NOMO-1 treated with dmso at 0.1 percent for 144 hours (cell line): ENCODE measurements at regions not wholly inside any gene's neighbourhood (a gene's known extent, or its start where the extent isn't known, plus 50 kb on each side); places are given as distances from the start of the nearest gene placed in this dataset.
"Not testable (repeated sequence)": the region's sequence is repeated elsewhere in the genome, so short reads cannot be mapped to it uniquely, and the experiment has no call there.

Source experiments
- DNase-seq: peaks from one replicate; lab custom pipeline; 2025; ENCODE audit not compliant: unreplicated experiment; lab: John Stamatoyannopoulos, UW

DNA sequence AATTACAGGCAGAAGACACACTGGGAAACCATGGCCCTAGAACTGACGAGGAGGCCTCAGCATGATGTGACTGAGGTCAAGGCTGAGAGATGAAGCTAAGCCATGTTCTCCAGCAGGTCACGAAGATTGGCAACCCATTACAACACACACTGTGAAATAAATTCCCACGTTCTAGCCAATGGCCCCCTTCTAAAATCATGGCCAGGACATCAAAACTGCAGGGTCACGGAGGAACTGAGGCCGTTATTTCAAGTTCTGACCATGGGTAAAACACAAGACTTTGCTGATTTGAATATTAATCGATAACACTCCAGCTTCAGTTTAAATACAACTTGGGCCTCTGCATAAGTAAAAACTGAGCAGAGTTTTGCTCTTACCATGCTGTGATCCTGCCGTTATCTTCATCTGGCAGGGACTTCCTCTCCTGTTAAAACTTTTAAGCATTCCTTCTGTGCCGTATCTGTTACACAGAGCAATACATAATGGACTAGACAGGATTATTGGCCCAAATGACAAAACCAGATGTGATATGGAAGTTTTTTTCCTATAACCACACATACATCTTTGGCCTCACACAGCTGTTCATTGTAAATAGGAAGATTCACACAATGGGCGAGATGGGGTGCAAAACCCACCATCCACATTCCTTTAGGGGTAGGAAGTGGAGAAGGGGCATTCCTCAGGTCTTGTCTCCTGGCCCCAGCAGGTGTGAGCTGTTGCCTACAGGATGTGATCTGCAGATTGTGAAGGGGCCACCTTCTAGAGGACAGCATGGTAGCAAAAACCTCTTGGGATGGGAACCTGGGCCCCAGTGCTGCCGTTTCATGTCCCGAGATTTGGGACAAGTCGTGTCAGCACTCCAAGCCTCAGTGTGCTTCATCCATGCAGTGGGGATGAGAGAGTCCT is 207.4 kb downstream of the OPA1 start:
- DNase-seq = no peak

GRCh38 chr3:193801097-193801496 is 208.1 kb downstream of the OPA1 start:
- DNase-seq = no peak

DNA sequence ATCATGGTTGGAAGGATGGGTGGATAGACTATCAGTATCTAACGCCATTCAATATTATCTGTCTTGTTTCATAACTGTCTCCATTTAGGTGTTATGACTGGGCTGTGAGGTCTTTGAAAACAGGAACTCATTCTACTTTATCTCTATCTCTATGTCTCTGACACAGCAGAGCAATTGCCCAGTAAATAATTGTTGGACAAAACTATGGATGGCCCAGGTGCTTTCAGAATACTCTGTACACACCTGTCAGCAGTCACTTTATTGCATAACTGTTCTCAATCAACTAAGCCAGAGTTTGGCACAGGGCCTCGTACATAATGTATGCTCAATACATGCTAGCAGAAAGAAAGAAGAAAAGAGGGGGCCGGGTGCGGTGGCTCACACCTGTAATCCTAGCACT is 210.3 kb downstream of the OPA1 start:
- no peak for DNase-seq

DNA sequence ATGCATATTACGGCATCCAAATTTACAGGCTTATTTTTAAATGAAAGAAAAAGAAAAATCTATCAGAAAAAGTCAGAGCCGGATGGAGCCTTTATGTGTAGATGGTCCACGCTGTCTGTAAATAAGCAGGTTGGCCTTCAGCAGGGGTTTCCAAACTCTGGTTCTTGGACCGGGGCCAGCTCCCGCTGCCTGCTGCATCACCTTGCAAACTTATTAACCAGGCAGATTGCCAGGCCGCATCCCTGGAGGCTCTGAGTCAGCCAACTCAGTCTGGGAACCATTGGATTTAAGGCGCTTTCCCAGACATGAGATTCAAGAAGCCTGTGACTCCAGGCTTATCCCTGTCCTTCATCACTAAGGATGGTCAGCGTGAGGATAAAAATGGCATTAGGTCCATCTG is 212.4 kb downstream of the OPA1 start:
- no peak for DNase-seq

- DNase-seq = no peak
These were observed 215.3 kb downstream of the OPA1 start for GRCh38 chr3:193808317-193808716.

- DNase-seq = no peak
These were observed 216.1 kb downstream of the OPA1 start for GRCh38 chr3:193809106-193809505.

DNA sequence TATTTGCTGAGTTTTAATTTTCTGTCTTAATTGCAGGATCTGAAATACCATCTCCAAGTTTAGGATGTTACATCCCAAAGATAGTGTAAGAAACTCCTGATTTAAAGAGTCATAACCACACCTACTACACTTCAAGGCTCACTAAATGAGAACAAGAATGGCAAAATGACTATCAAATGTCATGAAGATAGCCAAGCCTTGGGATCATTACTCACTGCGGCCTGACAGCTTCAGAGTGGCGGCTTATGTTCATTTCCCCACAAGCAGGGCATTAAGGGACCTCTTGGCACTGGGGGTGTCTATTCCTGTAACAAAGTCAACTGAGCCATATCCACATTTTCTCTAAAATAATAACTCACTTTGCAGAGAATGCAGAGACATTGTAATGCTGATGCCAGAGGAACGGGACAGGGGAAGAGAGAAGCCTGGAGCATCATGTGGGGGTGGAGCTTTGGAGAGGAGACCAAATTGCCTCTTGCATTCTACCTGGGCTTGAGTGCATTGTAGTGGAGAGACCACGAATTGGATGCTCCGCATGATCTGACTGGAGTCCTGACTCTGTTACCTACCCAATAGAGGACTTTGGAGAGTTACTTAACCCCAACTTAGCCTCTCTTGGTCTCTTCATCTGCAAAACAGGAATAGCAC is 219.2 kb downstream of the OPA1 start:
- no peak for DNase-seq

DNA sequence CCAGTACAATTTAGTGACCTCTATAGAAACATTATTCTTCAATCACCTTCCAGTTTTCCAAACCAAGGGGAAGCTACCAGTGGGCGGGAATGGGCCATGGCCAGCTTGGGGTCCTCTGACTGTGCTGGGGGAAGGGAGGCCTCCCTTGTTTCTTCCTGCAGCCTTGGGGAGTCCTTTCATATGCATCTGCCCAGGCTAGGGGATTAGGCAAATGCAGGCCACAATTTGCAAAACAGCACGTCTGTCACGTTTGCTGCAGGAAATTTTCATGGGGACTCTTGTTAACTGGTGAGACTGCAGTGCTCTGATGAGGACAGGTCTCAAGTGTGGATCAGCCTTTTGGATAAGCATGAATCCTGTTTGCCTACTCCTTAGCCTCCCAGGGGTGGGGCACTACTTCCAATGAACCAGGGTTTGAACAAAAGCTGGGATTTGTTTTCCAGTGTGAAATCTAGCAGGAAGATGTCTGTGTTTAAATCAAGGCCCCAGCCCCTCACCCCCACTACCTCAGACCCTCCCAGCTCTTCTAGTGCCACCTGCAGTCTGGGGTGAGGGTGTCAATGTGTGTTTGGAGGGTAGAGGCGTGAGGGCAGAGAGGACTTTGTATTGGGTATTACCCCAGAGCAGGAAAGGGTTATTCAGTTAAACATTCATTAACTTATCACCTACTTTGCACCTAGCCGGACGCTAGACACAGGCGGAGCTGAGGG is 219.9 kb downstream of the OPA1 start:
- DNase-seq = no peak

DNA sequence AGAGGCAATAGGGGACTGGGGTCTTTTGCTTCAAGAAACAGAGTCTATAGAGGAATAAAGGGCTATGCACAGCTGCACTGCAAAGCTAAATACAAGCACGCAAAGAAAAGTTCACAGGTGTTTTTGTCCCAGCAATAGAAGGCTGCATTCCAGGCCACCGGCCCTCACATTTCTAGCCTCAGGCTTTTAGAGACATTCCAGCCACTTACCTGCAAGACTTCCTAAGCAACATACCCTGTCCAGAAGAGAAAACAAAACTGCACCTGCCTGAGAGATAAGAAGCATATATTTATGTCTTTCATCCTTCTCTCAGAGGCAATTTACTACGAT is 220.5 kb downstream of the OPA1 start:
- DNase-seq = no peak

DNA sequence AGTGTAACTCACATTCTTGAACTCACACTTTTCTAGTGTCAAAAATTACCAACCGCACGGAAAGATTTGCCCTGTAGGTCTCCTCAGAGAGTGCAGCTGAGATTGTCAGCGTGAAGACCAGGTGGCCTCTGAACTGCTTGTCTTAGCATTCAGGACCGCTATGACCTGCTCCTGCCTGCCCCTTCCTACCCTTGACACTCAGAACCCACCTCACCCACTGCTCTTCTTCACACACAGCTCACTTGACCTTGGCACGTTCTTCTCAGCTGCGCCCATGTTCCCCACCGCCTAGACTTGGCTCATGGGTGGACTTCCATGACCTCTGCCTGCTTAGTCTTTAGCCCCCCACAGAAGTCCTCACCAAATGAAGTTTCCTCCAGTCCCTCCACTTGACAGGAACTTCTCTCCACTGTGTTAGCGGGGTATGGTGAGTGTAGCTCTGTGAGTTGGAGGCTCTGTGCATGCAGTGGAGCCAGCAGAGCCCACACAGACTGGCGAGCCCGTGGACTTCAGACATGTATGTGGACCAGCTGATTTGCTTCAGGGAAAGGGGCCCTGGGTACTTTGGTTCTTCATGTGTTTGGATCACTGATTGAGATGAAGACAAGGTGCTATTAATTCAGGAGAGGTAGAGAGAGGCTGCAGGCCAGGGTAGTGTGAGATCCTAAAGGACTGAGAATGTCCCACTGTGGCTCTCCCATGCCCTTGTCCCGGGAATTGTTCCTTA is 221.3 kb downstream of the OPA1 start:
- no peak for DNase-seq

GRCh38 chr3:193815246-193816027 is 222.4 kb downstream of the OPA1 start:
- no peak for DNase-seq

DNA sequence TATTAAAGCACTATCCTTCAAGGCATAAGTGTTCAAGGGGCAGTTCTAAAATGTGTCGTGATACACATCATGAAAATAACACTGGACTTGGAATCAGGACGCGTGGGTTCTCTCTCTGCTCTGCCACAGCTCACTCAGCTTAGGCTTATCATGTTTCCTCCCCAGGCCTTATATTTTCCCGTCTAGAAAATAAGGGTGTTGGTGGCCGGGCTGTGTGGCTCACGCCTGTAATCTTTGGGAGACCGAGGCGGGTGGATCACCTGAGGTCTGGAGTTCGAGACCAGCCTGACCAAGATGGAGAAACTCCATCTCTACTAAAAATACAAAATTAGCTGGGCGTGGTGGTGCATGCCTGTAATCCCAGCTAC is 223.0 kb downstream of the OPA1 start:
- no peak for DNase-seq

DNA sequence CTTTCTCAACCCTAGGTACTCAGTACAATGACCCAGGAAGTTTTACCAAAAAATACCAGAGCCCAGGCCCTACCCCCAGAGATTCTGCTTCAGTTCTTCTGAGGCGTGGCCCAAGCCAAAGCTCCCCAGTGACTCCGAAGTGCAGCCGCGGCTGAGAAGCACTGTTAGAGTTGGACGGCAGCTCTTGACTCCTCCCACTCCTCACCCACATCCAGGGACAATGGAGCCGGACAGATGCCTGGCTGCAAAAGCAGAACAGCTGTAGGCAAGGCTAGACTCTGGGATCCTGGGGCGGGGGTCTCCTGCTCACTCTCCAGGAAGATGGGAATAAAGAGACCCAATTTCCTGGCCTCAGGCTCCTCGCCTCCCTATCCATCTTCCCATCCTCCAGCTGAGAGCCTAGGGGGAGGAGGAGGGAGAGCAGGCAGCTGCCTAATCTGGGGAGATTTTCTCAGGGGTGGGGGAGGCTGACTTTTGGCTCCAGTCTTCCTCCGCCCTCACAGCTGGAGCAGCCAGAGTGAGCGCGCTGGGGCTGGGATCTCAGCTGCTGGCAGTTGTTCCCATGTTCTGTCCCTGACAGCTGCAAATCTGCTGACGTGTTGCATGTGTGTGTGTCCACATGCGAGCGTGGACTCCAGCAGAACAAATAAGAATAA is 223.8 kb downstream of the OPA1 start:
- no peak for DNase-seq

GRCh38 chr3:193819117-193820010 is 226.4 kb downstream of the OPA1 start:
- DNase-seq = no peak

- no peak for DNase-seq
These were observed 228.2 kb downstream of the OPA1 start for GRCh38 chr3:193821151-193821668.

- DNase-seq = no peak
These were observed 229.6 kb downstream of the OPA1 start for GRCh38 chr3:193822492-193823212.

DNA sequence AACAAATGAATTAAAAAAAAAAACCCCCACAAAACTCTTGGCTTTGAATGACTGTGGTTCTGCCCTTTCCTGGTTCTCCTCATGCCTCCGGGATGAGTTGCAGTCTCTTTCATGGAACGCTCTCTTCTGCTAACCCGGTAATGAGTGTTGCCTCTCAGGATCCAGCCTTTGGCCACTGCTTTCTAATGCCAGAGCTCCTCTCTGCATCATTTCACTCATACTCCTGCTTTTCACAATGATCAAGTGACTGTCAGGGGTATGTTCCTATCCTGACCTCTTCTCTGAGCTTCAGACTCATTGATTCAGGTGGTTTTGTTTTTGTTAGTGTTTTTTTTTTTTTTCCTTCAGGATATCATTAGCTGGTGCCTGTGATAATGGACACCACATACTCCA is 230.2 kb downstream of the OPA1 start:
- not testable (repeated sequence) for DNase-seq

DNA sequence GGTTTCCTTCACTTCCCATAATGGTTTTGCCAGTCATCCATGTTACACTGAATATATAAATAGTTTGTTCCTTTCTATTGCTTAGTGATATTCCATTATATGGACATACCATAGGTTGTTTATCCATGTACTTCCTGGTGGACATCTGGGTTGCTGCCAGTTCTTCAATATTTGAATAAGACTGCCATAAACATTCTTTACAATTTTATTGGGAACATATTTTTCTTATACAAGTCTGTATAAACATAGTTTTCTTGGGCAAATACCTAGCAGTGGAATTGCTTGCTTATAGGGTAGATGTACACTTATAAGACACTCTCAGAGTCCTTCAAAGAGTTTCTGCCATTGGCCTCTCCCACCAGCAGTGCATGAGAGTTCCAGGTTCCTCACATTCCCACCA is 231.4 kb downstream of the OPA1 start:
- no peak for DNase-seq
